DMS79 treated with DMSO at 0.1 percent for 48 hours (cell line): ENCODE measurements at regions not wholly inside any gene's neighbourhood (a gene's known extent, or its start where the extent isn't known, plus 50 kb on each side); places are given as distances from the start of the nearest gene placed in this dataset.
"Not testable (repeated sequence)": the region's sequence is repeated elsewhere in the genome, so short reads cannot be mapped to it uniquely, and the experiment has no call there.

Experiments used
- DNase-seq: peaks from one replicate; lab custom pipeline; 2025; lab: John Stamatoyannopoulos, UW

DNA sequence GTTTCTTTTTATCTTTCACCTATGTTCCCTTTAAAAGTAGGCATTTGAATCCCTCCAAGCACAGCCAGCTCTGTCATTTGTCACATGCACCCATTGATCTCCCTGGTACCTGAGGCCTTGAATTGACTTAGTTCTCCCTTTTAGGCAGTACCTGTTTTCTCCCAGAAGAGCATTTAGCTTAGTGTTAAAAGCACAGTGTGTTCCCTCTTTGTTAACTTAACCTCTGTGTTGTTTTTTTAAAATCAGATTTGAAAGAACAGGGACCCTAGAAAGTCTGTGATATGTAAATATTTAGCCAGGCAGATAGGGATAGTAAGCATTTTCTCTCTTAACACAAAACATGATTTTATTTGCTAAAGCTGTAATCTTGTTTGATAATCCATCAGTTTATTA, 113.8 kb upstream of the SPATA31D4 start:
- no peak for DNase-seq

DNA sequence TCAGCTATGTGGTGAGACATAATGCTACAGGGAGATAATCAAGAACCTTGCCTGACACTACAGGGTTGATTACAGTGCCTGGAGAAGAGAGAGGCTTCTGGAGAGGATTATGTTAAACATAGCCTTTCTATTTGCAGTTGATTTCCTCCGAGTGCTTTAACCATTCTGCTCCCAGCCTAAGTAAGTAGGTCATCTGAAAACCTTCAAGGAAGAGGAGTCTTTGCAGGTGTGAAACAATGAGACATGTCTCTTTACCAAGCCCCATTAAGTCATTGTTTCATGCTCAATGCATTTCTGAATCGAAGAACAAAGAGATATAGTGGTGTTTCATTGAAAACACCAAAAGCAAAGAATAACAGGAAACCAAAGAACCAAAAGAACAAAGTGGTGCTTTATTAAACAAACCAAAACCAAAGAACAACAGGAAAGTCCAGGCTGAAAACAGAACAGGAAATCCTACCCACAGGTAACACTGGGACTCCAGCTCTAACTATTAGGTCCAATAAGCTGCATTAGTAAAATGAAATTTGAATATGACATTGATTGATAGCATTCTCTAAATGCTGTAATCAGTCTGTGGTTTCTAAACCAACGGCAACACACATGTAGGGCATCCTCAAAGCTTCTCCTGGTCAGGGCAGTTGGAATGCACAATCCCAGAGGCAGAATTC, 113.3 kb upstream of the SPATA31D4 start:
- no peak for DNase-seq

DNA sequence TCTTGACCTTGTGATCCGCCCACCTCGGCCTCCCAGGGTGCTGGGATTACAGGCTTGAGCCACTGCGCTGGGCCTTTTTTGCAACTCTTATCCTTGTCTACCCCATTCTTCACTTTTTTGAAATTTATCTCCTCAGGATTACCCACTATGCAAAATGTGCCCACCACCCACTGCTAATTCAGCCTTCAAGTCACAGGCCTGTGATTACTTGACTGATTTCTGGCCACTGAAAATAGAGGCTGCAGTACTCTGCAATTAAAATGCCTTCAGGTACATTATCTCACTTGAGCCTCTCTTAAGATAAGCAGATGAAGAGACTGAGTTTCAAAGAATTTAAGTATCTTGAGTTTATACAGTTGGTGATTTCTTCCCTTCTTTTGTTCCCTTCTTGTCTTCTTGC, 112.4 kb upstream of the SPATA31D4 start:
- DNase-seq, result no peak

DNA sequence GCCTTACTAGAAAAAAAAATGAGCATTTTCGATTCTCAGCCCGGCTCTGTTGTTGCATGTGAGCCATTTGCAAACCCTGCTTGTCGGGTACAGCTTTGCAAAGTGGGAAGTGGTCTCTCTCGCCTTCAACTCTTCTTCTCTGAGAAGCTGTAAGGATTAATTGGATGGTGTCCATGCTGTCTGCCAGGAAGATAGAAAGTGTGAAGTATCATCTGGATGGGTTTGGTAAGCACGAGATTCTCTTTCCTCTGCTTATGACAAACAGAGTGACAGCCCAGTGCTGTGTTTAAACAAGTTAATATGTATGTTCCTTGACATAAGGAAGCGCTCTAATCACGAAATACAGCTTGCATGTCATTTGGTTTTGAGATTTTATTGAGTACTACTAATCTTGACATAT, 109.1 kb upstream of the SPATA31D4 start:
- DNase-seq, result no peak

DNA sequence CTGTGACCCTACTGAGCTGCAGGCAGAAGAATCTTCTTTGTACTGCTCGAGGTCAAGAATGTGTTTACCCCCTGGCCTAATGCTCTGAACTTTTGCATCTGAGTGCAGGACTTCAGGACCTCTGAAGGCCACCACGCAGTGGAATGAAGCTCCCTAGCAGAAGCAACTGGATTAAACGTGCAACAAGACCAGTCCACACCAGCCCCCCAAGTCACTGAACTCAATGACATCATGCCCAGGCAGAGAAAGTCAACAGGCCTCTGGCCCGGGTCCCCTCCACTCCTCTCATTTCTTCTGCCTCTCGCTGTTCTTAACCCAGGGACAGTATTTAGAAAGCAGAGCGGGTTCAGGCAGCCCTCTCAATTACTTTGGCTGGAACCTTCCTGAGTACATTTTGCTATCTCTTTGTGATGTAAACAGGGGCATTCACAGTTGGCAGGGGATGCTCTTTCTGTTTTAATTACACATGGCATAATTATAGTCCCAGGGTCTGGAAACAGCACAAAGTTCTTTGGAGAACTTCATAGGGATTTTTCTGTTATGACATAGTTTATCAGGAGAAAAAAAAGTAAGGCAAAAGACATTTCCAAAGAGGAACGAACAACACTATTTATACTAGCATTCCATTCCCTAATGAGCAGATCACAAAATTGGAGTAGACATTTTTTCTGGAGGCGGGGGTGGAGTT, 108.2 kb upstream of the SPATA31D4 start:
- no peak for DNase-seq

DNA sequence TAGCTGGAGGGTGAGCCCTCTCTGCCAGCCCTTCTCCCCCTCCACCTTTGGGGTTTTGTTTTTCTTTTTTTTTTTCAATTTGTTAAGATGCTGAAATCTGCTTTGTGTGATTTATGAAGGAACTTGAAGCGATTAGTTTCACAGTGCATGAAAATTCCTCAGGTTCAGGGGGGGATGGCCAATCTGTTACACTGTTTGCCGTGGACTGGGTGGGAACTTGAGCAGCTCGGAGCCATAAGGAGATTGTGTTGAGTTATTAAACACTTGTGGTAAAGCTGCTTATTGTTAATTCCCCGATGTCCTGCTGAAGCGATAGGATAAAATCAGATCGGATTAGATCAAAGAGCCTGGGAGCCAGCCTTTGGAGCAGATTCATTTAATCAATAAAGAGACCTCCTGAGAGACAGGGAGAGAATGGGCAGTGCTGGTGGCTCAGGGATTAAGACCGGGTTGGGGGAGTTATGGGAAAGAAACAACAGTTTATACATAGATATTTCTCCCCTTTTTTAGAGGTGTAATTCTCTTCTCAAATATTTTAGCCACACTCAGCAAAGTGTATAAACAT, 105.8 kb upstream of the SPATA31D4 start:
- DNase-seq, result no peak

DNA sequence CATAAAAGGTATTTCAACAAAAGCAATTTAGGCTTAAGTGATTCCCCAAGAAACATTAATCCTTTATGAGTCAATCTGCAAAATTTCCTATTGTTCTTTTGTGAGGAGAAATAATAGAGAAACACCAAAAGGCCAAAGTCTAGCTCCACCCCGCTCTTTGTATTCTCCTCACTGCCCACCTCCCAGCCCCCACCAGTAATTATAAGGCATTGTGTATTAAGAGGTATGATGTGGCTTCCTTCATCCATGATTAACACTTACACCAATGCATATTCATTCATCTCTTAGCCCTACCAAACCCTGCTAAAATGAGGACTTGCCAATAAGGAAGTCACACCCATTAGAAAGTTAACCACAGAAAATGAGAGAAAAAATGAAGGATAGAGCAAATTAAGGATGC, 105.3 kb upstream of the SPATA31D4 start:
- no peak for DNase-seq

DNA sequence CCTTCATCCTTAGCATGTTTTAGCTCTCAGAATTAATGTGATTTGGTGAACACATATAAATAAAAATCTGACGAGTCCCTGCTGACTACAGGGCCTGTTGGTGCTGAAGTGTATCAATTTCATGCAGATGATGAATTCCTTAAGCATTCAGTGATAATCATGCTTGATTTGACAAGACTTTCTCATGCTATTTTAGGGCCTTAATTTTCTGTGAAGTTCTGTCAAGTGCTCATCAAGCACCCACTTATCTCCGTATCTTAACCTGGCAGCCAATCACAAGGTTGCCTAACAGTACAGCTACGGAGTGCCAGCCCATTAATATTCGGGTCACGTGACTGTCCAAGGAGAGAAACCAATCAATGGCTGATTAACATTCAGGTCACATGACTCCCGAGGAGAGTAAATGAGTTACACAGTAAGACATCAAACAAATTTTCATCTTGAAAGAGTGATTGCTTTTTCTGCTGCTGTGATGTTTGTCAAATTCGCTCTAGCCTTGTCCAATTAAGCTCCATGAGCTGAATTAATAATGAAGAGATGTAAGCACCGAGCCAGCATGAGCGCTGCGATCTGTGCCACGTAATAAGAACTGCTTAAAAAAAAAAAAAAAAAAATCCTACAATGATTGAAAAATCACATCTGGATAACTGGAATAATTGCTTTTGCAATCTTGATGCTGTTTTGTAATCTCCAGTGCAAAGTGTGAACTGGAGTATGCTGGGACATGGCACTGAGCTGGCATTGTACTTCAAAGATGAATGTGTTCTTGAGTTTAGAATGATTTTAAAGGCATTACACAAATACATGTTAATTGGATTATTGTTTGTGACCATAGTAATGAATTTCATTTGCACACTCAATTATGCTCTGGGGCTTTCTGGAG, 104.3 kb upstream of the SPATA31D4 start:
- peak; percentile 41 for DNase-seq

DNA sequence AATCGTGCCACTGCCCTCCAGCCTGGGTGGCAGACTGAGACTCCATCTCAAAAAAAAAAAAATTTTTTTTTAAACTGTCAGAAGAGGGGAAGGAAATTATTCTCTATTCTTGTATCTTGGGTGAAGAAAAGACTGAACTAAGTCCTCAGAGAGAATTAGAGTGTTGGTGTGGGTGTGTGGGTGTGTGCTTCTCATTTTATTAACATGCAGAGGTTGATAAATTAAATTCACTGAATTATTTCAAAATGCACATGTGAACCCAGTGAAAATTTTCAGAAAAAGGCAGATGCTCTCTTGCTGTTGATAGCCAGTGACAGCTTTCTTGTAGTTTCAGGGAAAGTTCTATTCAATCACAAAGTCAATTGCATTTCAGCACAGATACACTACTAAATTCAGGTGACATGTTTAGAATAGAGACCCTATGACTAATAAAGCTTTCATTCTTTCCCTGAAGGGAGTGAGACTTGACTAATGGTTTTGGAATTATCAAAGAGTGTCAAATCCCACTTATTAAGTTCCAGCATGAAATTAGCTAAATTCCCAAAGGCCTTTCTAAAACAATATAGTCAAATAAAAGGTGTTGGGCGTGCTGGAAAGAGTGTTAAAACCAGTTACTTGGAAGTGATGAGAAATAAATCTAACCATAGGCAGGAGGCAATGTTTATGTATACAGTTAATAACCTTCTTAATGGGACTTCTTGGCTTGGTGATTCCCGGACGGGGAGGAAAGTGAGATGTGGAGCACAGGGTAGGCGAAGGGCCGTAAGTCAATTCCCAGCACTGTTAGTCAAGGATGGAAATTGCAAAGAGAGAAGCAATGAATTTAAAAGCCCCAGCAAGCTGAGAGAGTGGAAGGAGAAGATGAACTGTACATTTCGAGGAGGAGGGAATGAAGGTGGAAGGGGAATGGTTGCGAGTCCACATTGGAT, 103.2 kb upstream of the SPATA31D4 start:
- DNase-seq, result no peak

DNA sequence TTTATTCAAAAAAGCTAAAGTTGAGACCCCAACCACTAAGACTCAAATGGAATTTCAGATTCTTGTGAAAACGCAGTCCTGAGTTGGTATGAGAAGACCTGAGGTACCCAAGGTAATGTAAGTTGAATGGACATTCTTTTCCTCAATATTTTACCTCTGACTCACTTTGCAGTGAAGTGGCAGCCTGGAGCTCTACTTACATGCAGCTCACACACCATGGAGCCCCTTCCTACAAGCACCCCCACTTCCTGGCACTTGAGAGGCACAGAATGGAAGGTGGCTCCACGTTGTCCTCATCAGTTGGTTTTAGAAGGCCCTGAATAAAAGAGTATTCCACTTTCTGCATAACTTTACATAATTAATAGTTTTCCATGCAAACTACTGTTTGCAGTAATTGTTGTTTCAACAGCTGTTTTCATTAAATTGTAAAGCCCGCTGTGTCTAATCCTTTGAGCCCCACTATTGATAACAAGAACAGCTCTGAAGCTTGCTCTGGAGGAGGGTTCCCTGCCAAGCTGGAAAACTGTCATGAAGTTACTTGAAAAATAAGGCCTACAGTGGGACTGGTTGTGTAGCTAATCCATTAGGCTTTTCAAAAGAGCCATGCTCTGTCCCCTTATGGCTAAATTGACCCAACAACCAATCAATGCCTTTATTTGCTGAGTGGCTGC, 102.2 kb upstream of the SPATA31D4 start:
- no peak for DNase-seq

DNA sequence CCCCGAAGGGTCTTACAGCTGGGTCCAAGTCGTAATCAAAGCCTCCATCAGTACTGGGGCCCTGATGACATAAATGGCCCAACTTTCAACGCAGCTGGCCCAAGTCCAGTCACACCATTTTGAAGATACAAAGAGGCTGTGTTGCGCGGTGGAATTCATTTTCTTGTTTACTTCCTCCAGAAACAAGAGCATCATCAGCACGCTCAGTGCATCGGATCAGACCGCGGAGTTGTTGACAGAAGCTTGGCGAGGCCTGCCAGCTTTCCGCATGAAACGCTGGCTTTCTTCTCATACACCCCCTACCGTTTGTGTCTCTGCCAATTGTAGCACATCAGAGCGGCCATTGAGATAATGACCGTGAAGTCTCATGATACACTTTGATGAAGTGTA, 101.7 kb upstream of the SPATA31D4 start:
- DNase-seq, result peak; percentile 80

DNA sequence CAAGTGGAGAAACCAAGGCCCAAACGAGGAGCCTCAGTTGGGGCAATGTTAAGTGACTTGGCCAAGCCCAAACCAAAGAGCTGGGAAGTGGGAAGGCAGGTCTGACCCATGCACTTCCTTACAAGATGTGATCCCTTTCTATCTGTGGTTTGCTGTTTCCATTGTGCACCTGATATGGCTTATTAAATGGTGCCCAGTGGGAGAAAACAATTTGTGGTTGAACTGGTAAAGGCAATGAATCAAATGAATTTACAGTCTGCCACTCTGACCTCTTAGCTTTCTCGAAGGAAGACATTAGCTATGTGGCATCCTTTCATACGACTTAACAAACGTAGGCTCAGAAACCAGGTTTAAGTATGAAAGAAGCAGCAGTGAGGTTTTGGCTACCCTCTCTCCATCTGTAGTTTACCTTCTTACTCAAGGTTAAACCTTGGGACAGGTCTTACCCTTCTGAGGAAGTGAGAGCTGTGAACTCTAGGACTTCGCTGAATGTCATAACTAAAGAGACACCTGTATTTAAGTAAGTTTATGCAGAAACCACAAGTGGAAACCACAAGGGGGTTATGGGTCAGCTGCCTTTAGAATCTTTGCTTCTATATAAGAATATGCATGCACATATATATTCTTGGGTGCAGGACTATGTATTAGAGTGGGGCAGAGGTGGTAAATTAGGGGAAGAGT, 100.5 kb upstream of the SPATA31D4 start:
- DNase-seq, result no peak

DNA sequence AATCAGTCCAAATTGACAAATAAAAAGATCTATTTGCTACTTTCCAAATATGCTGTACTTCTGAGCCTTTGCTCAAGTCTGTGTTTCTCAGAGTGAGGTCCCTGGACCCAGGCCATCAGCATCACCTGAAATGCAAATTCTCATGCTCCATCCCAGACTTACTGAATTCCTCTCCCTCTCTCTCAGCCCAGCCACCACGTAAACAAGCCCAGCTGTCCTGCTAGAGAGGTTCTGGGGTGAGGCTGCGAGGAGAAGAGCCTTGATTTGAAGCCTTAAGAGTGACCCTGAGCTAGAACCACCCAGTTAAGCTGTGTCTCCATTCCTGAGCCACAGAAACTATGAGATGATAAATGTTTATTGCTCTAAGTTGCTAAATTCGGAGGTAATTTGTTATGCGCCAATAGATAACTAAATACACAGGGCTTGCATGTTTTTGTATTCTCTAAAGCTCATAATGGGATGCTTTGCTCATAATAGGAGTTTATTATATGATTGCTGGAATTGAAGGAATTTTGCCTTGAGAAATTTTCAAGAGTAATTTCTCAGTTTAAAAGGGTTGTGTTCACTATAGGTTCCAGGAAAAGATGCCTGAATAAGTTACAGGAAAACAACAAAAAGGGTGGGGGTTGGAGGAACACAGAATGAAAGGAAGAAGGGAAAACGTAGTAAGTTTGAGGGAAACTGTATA, 98.9 kb upstream of the SPATA31D4 start:
- no peak for DNase-seq

DNA sequence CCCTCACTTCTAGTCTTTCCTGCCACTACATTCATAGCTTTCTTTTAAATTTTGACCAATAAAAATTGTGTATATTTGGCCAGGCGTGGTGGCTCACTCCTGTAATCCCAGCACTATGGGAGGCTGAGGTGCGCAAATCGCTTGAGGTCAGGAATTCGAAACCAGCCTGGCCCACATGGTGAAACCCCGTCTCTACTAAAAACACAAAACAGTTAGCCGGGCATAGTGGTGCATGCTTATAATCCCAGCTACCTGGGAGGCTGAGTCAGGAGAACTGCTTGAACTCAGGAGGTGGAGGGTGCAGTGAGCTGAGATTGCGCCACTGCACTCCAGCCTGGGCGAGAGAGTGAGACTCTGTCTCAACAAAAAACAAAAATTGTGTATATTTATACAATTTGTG, 97.8 kb upstream of the SPATA31D4 start:
- not testable (repeated sequence) for DNase-seq

DNA sequence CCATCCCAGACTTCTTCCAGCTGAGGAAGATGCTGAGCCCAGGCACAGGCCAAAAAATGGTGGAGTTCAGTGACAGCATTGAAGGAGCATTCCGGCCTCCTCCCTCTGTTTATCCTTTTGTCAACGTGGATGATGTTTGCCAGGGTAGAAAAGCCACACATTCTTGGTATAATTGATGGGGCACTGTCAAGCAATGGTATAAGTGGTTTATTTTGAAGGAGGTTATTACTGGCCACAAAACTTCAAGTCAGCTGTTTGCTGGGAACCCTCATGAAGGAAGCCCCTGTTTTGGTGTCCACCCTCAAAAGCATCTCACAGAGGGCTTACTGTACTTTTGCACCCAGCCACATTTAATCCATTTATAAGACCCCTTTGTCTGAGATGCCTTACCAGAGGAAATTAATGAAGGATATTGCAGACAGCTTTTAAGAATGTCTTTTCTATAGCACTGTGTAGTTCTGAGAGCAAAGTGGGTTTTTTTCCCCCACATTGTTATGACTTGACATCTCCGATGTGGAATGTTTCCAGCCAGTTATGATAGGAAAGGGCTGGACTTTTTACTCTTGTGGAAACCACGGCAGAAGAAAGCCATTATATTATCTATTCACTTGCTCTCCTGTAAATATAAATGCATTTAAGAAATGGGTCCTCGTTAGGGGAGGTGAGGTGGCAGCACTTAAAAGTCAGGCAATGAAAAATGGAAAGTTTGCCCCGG, 95.5 kb upstream of the SPATA31D4 start:
- DNase-seq, result no peak

DNA sequence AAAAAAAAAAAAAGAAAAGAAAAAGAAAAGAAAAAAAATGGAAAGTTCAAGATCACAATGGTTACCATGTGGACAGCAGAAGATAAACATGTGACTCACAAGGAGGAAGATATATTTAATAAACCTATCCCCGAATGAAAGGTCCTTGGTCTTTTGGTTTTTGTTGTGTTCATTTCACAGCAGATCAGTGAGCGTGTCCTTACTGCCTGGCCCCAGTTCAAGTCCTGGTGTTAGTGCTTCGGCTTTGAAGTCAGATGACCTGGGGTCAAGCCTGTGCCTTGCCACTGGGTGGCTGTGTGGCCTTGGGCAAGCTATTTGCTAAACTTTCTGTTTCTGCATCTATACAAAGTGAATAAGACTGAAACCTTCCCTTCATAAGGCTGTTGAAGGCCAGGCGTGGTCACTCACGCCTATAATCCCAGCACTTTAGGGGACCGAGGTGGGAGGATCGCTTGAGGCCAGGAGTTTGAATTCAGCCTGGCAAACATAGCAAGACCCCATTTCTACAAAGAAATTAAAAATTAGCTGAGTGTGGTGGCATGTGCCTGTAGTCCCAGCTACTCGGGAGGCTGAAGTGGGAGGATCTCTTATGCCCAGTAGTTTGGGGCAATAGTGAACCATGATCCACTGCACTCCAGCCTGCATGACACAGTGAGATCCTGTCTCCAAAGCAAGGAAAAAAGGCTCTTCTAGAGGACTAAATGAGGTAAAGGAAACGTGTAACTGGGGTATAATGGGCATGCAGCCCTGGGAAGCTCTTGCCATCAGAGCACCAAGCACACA, 94.5 kb upstream of the SPATA31D4 start:
- DNase-seq, result no peak

DNA sequence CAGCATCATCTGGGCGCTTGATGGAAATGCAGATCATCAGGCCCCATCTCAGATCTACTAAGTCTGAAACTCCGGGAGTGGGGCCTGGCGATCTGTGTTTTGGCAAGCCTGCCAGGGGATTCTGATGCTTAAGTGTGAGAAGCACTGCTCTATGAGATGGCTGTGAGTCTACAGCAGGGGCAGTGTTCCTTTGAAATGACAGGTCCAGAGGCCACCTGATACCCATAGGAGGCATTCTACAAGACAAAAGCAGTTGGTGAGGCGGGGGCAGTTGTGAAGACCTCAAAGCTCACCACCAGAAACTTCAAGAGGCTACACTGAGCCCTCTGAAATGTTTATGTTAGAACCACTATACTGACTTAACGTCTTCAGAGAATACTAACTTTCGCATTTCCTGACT, 86.9 kb upstream of the SPATA31D4 start:
- DNase-seq, result no peak

DNA sequence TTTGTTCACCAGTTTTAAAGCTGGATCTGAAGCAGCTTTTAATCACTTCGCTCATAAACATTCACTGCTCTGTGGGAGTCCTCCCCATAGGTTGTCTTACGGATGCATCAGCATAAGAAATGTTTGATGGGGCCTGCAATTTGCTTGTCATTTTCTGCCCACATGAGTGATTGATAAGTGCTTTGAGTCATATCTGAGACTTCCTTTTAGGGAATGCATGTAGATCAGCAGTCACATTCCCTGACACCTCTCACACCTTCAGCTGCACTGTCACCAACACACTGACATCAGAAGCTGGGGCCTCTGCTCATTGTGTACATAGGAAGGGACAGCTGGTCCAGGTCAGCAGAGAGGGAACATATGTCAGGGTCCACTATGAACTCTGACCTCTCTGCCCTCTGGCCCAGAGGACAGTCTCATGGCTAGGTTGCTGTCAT, 84.1 kb upstream of the SPATA31D4 start:
- no peak for DNase-seq
